Mucosa of rectum (tissue), 2 donors: ENCODE measurements at regions not wholly inside any gene's neighbourhood (a gene's known extent, or its start where the extent isn't known, plus 50 kb on each side); places are given as distances from the start of the nearest gene placed in this dataset.

ENCODE experiments used
- H3K27ac ChIP-seq, 2 donors: one replicate each; pipeline ENCODE4 v1.7.0; 2013; ENCODE audit warnings: inconsistent platforms in 2 of 2, low read depth in 2 of 2, low read length in 2 of 2
- H3K27me3 ChIP-seq, 2 donors: one replicate each; pipeline ENCODE4 v1.7.0; 2013; ENCODE audit warnings: low read length in 2 of 2; ENCODE audit not compliant: control insufficient read depth in 2 of 2, insufficient read depth in 2 of 2
- H3K36me3 ChIP-seq, 2 donors: one replicate each; pipeline ENCODE4 v1.7.0; 2013; ENCODE audit warnings: low read length in 2 of 2; ENCODE audit not compliant: control insufficient read depth in 2 of 2, insufficient read depth in 2 of 2
- H3K4me1 ChIP-seq, 2 donors: one replicate each; pipeline ENCODE4 v1.7.0; 2013; ENCODE audit warnings: low read length in 2 of 2, mild to moderate bottlenecking in 1 of 2; ENCODE audit not compliant: control insufficient read depth in 2 of 2, insufficient read depth in 2 of 2
- H3K4me3 ChIP-seq, 2 donors: one replicate each; pipeline ENCODE4 v1.7.0; 2013; ENCODE audit warnings: low read length in 2 of 2
- H3K9ac ChIP-seq, 2 donors: one replicate each; pipeline ENCODE4 v1.7.0; 2013; ENCODE audit warnings: low read length in 2 of 2, low read depth in 1 of 2, mild to moderate bottlenecking in 1 of 2
- H3K9me3 ChIP-seq, 2 donors: one replicate each; pipeline ENCODE4 v1.7.0; 2013; ENCODE audit warnings: low read length in 2 of 2; ENCODE audit not compliant: control insufficient read depth in 2 of 2
- donor health status: healthy.
- donor health status: Normal muscosa, but diverticular disease.

GRCh38 chr1:56395776-56396175 lies 183.6 kb downstream of the PLPP3 start:
- H3K9me3 ChIP-seq: no peaks in the 10 kb centered on the region

GRCh38 chr1:56394298-56394697 lies 185.1 kb downstream of the PLPP3 start:
- no peak overlapping the region for H3K27ac ChIP-seq

More at GRCh38 chr1:56395776-56396175, 183.6 kb downstream of the PLPP3 start:
- Histone ChIP-seq H3K36me3 (no peaks in the 10 kb centered on the region), H3K4me3 (no peak overlapping the region), H3K4me1 (no peaks in the 10 kb centered on the region), H3K27ac (no peak overlapping the region), H3K9ac (no peak overlapping the region), H3K27me3 (no peaks in the 10 kb centered on the region)

DNA sequence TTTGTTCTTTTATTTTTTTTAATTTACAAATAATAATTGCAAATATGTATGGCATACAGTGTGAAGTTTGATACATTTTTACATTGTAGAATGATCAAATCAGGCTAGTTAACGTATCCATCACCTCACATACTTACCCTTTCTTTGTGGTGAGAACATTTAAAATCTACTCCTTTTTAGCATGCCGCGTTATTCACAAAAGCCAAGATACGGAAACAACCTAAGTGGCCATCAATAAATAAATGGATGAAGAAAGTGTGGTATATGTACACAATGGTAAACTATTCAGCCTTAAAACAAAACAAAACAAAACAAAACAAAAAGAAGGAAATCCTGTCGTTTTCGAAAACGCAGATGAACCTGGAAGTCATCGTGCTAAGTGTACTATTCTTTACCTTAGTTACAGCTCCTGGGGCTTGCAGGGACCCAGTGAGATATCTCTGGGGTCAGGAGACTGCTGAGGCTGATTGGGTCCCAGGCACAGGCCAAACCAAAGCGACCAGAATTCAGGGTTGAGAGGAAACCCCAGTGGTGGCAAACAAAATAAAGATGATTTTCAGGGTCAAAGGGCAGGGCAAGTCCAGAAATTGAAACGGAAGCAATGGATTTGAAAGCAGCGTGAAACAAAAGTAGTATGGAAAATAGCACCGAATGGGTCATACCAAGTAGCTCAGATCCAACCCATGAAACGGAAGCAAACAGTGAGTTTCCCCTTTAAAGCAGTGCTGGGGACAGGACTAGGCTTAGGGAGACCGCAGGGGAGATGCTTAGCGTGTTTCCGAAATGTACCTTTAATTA lies 188.2 kb downstream of the PLPP3 start:
- Histone ChIP-seq H3K9ac (no peak overlapping the region), H3K27me3 (no peaks in the 10 kb centered on the region)

More at GRCh38 chr1:56394298-56394697, 185.1 kb downstream of the PLPP3 start:
- Histone ChIP-seq H3K4me3 (no peak overlapping the region), H3K9ac (no peak overlapping the region), H3K36me3 (no peaks in the 10 kb centered on the region), H3K4me1 (no peaks in the 10 kb centered on the region), H3K27me3 (no peaks in the 10 kb centered on the region), H3K9me3 (no peaks in the 10 kb centered on the region)

DNA sequence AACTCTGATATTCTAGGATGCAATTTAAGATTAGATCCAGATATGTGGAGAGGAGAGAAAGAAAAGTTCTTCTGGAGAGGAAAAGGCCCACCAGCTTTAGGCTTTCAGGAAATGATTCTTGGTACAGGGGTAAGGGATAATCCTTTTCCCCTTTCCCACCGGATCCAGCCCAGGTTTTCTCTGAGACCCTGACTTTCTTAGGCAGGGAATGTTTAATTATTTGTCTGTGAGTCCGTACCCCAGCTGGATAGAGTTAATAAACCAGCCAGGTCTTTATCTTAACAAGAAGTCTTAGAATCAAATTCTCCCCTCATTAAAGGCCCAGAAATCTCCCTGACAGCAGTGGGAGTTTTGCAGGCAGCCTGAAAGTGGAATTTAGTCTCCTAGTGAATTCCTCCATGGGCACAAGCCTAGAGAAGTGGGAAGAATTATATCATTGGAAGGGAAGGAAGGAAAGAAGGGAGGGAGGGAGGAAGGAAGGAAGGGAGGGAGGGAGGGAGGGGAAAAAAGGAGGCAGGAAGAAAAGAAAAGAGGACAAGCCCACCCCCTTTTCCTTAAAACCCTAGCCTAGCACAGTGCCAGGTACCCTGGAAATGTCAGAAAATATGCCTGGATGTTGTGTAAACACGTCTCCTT lies 189.0 kb downstream of the PLPP3 start:
- Histone ChIP-seq H3K9me3 (no peaks in the 10 kb centered on the region), H3K27ac (no peak overlapping the region), H3K36me3 (no peaks in the 10 kb centered on the region), H3K4me3 (no peak overlapping the region), H3K9ac (no peak overlapping the region), H3K4me1 (no peaks in the 10 kb centered on the region), H3K27me3 (no peaks in the 10 kb centered on the region)

More for the DNA sequence above, 188.2 kb downstream of the PLPP3 start:
- Histone ChIP-seq H3K4me1 (no peaks in the 10 kb centered on the region), H3K36me3 (no peaks in the 10 kb centered on the region), H3K27ac (no peak overlapping the region), H3K9me3 (no peaks in the 10 kb centered on the region), H3K4me3 (no peak overlapping the region)

- no peaks in the 10 kb centered on the region for H3K36me3 ChIP-seq
- H3K27me3 ChIP-seq: no peaks in the 10 kb centered on the region
- no peak overlapping the region for H3K9ac ChIP-seq
- no peaks in the 10 kb centered on the region for H3K4me1 ChIP-seq
- no peaks in the 10 kb centered on the region for H3K9me3 ChIP-seq
- H3K4me3 ChIP-seq: no peak overlapping the region
- H3K27ac ChIP-seq: no peak overlapping the region
Measured at GRCh38 chr1:56389813-56390212, 189.6 kb downstream of the PLPP3 start.

DNA sequence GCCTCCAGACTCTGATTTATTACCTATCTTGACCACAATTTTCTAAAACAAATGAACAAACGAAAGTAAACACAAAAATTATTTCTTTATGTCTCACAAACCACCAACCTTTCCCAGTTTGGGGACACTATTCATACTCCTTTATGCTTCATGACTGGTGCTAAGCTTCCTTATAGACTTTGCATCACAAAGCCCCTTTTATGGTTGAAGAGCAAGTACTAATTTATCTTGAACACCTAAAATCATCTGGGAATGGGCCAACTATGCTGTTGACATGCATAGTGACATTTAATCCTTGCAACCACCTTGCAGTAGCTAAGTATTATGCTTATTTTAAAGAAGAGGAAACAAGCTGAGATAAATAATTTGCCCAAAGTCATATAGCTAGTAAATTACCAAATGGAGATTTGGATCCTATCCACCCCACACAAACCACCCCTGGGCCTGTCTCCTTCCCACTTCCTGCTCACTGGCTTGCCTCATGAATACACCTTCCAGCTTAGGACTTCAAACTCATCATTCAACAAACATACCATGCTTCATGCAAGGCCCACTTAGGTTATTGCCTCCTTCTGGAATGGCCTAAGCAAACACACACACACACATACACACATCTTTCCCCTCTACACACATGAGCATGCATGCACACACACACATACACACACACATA lies 192.2 kb downstream of the PLPP3 start:
- Histone ChIP-seq H3K27me3 (no peaks in the 10 kb centered on the region), H3K4me3 (no peak overlapping the region), H3K9ac (no peak overlapping the region), H3K36me3 (no peaks in the 10 kb centered on the region), H3K4me1 (no peaks in the 10 kb centered on the region), H3K27ac (no peak overlapping the region), H3K9me3 (no peaks in the 10 kb centered on the region)

DNA sequence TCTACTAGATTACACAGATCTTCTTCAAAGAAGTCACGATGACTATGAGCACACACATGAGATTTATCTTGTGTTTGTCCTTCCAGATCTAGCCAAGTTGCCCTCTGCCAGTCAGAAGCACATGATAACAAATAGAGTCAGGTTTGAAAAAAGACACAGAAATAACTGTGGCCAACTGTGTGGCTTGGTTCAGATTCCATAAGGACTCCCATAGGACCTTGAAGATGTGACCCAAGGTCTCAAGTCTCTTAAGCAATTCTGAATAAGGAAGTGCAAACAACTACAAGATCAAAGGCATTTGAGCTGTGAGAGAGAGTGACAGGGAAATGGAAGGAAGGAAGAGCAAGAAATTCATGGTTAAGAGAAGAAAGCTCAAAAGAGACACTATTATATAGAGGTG lies 194.0 kb downstream of the PLPP3 start:
- Histone ChIP-seq H3K27ac (no peak overlapping the region), H3K36me3 (no peaks in the 10 kb centered on the region), H3K9ac (no peak overlapping the region), H3K27me3 (no peaks in the 10 kb centered on the region), H3K9me3 (no peaks in the 10 kb centered on the region), H3K4me1 (no peaks in the 10 kb centered on the region), H3K4me3 (no peak overlapping the region)

DNA sequence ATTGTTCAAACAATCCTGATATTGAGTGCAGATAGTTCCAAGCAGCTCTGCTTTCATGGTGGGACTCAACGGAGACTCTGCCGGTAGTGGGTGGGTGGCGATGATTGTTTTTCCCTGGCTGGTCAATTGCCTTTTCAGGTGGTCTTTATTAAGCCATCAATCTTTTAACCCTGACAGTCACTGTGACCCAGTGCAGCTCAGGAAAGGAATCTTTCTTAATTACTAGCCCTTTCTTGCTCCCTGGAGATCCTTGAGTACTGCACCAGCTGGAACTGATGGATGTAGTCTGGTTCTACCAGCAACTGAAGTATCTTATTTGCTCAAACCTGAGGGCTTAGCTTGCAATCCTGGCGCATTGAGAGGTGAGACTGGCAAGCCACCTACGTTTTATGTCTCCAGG lies 196.4 kb downstream of the PLPP3 start:
- Histone ChIP-seq H3K27ac (no peak overlapping the region), H3K4me3 (no peak overlapping the region), H3K9me3 (no peaks in the 10 kb centered on the region), H3K9ac (no peak overlapping the region), H3K27me3 (no peaks in the 10 kb centered on the region), H3K36me3 (no peaks in the 10 kb centered on the region), H3K4me1 (no peaks in the 10 kb centered on the region)

DNA sequence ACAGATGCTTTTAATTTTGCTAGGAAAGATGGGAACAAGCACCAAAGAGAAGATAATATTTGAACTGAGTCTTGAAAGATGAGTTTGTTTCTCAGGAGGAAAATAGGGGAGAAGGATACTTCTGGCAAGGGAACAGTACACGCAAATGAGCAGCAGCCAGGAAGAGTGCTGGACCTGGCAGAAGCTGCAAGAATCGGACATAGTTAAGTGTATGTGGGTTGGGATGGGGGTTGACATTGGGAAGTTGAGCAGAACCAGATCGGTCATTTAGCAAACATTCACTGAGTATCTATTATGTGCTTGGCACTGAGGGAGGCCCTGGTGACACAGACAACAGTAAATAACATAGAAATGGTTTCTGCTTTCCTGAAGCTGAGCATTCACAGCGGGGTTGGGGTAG lies 198.8 kb downstream of the PLPP3 start:
- Histone ChIP-seq H3K27me3 (no peaks in the 10 kb centered on the region), H3K36me3 (no peaks in the 10 kb centered on the region), H3K9ac (no peak overlapping the region), H3K4me3 (no peak overlapping the region), H3K4me1 (no peaks in the 10 kb centered on the region), H3K27ac (no peak overlapping the region), H3K9me3 (no peaks in the 10 kb centered on the region)

- no peaks in the 10 kb centered on the region for H3K4me1 ChIP-seq
- no peak overlapping the region for H3K4me3 ChIP-seq
- no peak overlapping the region for H3K9ac ChIP-seq
- H3K36me3 ChIP-seq: no peaks in the 10 kb centered on the region
- no peaks in the 10 kb centered on the region for H3K27me3 ChIP-seq
- H3K27ac ChIP-seq: no peak overlapping the region
- no peaks in the 10 kb centered on the region for H3K9me3 ChIP-seq
Measured at GRCh38 chr1:56378341-56379070, 200.9 kb downstream of the PLPP3 start.
